Kidney epithelial cell (primary cell): ENCODE measurements at regions not wholly inside any gene's neighbourhood (a gene's known extent, or its start where the extent isn't known, plus 50 kb on each side); places are given as distances from the start of the nearest gene placed in this dataset.

ENCODE experiments used
- DNase-seq: peaks from one replicate; pipeline ENCODE4 v3.0.0-alpha.2; 2010; ENCODE audit warnings: low read depth
- H3K27me3 ChIP-seq: 2 replicates; pipeline ENCODE4 v1.6.0; 2011; ENCODE audit warnings: low read length; ENCODE audit not compliant: control insufficient read depth, insufficient read depth
- H3K36me3 ChIP-seq: 2 replicates; pipeline ENCODE4 v1.5.1; 2011; ENCODE audit warnings: low read length; ENCODE audit not compliant: control insufficient read depth, insufficient read depth
- H3K4me3 ChIP-seq: 2 replicates; pipeline ENCODE4 v1.5.1; 2011; ENCODE audit warnings: low read depth, mild to moderate bottlenecking, control low read depth, low read length
- CTCF ChIP-seq: IDR thresholded peaks from 2 replicates; pipeline ENCODE4 v1.5.1; 2011; ENCODE audit warnings: mild to moderate bottlenecking, moderate library complexity, low read length, control low read depth, inconsistent platforms; ENCODE audit not compliant: insufficient read depth, poor library complexity, severe bottlenecking

DNA sequence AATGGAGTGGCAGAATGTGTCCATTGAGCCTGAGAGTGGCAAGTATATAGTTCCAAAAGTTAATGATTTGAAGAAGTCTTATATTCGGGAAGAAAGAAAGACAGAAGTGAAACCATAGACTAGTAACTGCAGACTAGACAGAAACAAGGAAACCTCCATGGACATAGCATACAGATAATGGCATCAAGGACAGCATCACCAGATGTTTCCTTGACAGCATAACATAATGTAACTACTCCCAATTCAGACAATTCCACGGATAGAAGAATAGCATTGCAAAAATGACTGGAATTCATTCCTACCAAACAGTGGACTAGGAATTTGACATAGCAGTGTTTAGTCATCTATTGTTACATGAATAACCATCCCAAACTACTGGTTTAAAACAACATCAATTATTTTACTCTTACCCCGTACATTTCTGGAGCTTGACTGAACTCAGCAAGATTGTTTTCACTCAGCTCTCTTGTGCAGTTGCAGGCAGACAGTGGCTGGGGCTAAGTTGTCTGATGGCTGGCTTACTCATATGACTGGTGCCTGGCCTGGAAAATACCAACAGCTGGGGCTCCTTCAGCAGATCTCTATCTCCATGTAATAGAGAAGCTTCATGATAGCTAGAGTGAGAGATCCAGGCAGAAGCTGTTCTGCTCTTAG is 109.7 kb upstream of the GADL1 start:
- DNase-seq, result peak; percentile 69
- Histone ChIP-seq H3K4me3 (no peak overlapping the region), H3K27me3 (no peaks in the 10 kb centered on the region), H3K36me3 (no peaks in the 10 kb centered on the region)
- no peak for TF ChIP-seq CTCF

DNA sequence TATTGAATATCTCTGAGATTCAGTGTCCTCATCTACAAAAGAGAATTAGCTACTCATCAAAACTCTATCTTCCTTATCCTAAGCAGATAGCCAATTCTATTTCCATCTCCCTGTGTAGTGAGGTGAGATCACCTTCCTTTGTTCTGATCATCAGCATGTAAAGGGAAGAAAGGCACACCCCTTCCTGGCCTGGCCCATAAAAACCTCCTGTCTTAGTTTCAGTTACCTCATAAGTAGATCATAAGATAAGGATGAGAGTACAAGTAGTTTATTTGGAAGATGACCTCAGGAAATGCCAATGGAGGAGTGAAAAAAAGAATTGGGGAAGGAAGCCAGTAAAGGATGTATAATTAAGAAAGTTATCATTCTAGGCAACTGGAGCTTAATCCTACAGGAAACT is 114.5 kb upstream of the GADL1 start:
- DNase-seq, result peak; percentile 18
- H3K36me3 ChIP-seq, result no peaks in the 10 kb centered on the region
- no peak overlapping the region for H3K4me3 ChIP-seq
- no peak for TF ChIP-seq CTCF
- no peaks in the 10 kb centered on the region for H3K27me3 ChIP-seq

GRCh38 chr3:31009881-31010280 is 115.4 kb upstream of the GADL1 start:
- no peaks in the 10 kb centered on the region for H3K27me3 ChIP-seq
- H3K36me3 ChIP-seq, result no peaks in the 10 kb centered on the region
- peak; percentile 26 for DNase-seq
- no peak overlapping the region for H3K4me3 ChIP-seq
- TF ChIP-seq CTCF, result no peak

GRCh38 chr3:31010491-31010890 is 116.0 kb upstream of the GADL1 start:
- TF ChIP-seq CTCF, result no peak
- Histone ChIP-seq H3K27me3 (no peaks in the 10 kb centered on the region), H3K4me3 (no peak overlapping the region), H3K36me3 (no peaks in the 10 kb centered on the region)
- DNase-seq, result no peak

GRCh38 chr3:31011380-31011779 is 116.9 kb upstream of the GADL1 start:
- TF ChIP-seq CTCF, result no peak
- H3K36me3 ChIP-seq, result no peaks in the 10 kb centered on the region
- no peak overlapping the region for H3K4me3 ChIP-seq
- DNase-seq, result no peak
- H3K27me3 ChIP-seq, result no peaks in the 10 kb centered on the region

DNA sequence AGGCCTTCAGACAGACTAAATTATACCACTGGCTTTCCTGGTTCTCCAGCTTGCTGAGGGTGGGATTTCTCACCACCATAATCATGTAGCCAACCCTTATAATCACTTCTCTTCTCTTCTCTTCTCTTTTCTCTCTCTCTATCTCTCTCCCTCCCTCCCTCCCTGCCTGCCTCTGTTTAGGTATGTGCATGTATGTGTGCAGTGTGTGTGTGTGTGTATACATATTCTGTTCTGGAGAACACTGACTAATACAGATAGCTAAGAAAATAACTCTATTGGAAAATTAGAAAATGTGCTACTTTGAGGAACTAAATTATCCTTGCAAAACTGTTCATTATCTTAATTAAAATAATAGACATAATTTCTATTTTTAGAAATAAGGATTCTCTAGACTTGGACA is 118.6 kb upstream of the GADL1 start:
- Histone ChIP-seq H3K4me3 (no peak overlapping the region), H3K36me3 (no peaks in the 10 kb centered on the region), H3K27me3 (no peaks in the 10 kb centered on the region)
- TF ChIP-seq CTCF, result no peak
- no peak for DNase-seq
